ENCODE measurements at regions not wholly inside any gene's neighbourhood (a gene's known extent, or its start where the extent isn't known, plus 50 kb on each side); places are given as distances from the start of the nearest gene placed in this dataset.

DNA sequence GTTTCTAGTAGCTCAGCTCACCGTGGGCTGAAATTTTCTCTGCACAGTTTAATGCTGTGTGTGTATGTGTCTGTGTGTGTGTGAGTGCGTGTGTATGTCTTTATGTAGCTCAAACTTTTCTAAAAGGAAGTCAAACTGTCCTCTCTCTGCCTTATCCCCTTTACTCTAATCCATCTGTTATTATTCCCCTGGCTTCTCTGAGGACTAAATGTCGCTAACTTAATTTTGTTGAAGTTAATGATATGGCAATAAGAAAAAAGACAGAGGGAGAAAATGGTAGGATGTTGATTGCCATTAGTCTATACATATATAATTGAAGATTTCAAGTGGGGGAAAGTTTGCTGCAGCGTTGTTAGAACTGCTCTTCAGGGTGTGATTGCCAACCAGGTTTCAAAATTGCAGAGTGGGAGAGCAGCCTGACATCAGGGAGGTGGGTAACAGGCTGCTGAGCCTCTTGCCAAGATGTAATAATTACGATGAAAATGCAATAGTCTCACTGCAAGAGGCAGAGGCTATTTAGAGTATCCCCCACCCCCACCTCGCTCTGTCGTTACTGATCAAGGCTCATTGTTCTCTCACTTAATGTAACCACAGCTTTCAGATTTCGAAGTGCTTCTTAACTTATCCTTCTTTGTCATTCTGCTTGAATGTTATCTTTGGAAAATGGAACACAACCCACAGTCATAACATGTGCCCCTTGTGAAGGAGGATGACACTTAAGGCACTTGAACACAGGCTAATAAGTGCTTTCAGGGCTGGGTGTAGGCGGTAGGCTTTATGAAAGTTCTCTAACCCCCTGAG is 559.0 kb upstream of the PLXNA2 start:
- Histone ChIP-seq H3K27ac (ENCODE audit: low read depth) (no peak overlapping the region), H2AFZ (peak overlapping the region; percentile 85; the same call in 1 of the 2 replicates), H3K4me2 (no peak overlapping the region), H4K20me1 (replicated peaks; ENCODE audit: insufficient read depth) (no peaks in the 10 kb centered on the region), H3K4me3 (no peak overlapping the region), H3K4me1 (ENCODE audit: insufficient read depth) (peaks cover 28% of the 10 kb centered on the region), H3K79me2 (replicated peaks; ENCODE audit: insufficient read depth) (no peaks in the 10 kb centered on the region), H3K36me3 (ENCODE audit: insufficient read depth) (no peaks in the 10 kb centered on the region), H3F3A (replicated peaks; ENCODE audit: low read depth) (no peaks in the 10 kb centered on the region), H3K9me2 (ENCODE audit: insufficient read depth) (peaks cover 5% of the 10 kb centered on the region; the same call in 1 of the 2 replicates), H3K27me3 (ENCODE audit: insufficient read depth) (no peaks in the 10 kb centered on the region)
- DNase-seq (ENCODE audit: low spot score): no peak
- Mint-ChIP-seq H3K4me3 (no peak overlapping the region), H3K27ac (no peak overlapping the region), H3K4me1 (peaks cover 39% of the 10 kb centered on the region), H3K9me3 (no peaks in the 10 kb centered on the region; the same call in 2 of the 3 replicates), H3K27me3 (ENCODE audit: insufficient read depth, low read depth, poor library complexity) (peaks cover 2% of the 10 kb centered on the region), H3K36me3 (ENCODE audit: low read depth) (no peaks in the 10 kb centered on the region; the same call in 2 of the 3 replicates)
- ATAC-seq: no peak
- TF ChIP-seq, protein P1, sequence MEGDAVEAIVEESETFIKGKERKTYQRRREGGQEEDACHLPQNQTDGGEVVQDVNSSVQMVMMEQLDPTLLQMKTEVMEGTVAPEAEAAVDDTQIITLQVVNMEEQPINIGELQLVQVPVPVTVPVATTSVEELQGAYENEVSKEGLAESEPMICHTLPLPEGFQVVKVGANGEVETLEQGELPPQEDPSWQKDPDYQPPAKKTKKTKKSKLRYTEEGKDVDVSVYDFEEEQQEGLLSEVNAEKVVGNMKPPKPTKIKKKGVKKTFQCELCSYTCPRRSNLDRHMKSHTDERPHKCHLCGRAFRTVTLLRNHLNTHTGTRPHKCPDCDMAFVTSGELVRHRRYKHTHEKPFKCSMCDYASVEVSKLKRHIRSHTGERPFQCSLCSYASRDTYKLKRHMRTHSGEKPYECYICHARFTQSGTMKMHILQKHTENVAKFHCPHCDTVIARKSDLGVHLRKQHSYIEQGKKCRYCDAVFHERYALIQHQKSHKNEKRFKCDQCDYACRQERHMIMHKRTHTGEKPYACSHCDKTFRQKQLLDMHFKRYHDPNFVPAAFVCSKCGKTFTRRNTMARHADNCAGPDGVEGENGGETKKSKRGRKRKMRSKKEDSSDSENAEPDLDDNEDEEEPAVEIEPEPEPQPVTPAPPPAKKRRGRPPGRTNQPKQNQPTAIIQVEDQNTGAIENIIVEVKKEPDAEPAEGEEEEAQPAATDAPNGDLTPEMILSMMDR (conservative IDR thresholded peaks at IDR 0.05; ENCODE audit: low read depth in 2 of 2): no peak
- TF ChIP-seq ZNF331 (CRISPR knock-in tag; IDR thresholded peaks at IDR 0.05; ENCODE audit: low read depth) (no peak), STAT1 (IDR thresholded peaks at IDR 0.05; ENCODE audit: unreplicated experiment) (no peak), ZNF114 (CRISPR knock-in tag; IDR thresholded peaks at IDR 0.05) (no peak)
- TF ChIP-seq, protein P2, sequence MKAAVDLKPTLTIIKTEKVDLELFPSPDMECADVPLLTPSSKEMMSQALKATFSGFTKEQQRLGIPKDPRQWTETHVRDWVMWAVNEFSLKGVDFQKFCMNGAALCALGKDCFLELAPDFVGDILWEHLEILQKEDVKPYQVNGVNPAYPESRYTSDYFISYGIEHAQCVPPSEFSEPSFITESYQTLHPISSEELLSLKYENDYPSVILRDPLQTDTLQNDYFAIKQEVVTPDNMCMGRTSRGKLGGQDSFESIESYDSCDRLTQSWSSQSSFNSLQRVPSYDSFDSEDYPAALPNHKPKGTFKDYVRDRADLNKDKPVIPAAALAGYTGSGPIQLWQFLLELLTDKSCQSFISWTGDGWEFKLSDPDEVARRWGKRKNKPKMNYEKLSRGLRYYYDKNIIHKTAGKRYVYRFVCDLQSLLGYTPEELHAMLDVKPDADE (IDR thresholded peaks at IDR 0.05): no peak
- TF ChIP-seq, protein P3, sequence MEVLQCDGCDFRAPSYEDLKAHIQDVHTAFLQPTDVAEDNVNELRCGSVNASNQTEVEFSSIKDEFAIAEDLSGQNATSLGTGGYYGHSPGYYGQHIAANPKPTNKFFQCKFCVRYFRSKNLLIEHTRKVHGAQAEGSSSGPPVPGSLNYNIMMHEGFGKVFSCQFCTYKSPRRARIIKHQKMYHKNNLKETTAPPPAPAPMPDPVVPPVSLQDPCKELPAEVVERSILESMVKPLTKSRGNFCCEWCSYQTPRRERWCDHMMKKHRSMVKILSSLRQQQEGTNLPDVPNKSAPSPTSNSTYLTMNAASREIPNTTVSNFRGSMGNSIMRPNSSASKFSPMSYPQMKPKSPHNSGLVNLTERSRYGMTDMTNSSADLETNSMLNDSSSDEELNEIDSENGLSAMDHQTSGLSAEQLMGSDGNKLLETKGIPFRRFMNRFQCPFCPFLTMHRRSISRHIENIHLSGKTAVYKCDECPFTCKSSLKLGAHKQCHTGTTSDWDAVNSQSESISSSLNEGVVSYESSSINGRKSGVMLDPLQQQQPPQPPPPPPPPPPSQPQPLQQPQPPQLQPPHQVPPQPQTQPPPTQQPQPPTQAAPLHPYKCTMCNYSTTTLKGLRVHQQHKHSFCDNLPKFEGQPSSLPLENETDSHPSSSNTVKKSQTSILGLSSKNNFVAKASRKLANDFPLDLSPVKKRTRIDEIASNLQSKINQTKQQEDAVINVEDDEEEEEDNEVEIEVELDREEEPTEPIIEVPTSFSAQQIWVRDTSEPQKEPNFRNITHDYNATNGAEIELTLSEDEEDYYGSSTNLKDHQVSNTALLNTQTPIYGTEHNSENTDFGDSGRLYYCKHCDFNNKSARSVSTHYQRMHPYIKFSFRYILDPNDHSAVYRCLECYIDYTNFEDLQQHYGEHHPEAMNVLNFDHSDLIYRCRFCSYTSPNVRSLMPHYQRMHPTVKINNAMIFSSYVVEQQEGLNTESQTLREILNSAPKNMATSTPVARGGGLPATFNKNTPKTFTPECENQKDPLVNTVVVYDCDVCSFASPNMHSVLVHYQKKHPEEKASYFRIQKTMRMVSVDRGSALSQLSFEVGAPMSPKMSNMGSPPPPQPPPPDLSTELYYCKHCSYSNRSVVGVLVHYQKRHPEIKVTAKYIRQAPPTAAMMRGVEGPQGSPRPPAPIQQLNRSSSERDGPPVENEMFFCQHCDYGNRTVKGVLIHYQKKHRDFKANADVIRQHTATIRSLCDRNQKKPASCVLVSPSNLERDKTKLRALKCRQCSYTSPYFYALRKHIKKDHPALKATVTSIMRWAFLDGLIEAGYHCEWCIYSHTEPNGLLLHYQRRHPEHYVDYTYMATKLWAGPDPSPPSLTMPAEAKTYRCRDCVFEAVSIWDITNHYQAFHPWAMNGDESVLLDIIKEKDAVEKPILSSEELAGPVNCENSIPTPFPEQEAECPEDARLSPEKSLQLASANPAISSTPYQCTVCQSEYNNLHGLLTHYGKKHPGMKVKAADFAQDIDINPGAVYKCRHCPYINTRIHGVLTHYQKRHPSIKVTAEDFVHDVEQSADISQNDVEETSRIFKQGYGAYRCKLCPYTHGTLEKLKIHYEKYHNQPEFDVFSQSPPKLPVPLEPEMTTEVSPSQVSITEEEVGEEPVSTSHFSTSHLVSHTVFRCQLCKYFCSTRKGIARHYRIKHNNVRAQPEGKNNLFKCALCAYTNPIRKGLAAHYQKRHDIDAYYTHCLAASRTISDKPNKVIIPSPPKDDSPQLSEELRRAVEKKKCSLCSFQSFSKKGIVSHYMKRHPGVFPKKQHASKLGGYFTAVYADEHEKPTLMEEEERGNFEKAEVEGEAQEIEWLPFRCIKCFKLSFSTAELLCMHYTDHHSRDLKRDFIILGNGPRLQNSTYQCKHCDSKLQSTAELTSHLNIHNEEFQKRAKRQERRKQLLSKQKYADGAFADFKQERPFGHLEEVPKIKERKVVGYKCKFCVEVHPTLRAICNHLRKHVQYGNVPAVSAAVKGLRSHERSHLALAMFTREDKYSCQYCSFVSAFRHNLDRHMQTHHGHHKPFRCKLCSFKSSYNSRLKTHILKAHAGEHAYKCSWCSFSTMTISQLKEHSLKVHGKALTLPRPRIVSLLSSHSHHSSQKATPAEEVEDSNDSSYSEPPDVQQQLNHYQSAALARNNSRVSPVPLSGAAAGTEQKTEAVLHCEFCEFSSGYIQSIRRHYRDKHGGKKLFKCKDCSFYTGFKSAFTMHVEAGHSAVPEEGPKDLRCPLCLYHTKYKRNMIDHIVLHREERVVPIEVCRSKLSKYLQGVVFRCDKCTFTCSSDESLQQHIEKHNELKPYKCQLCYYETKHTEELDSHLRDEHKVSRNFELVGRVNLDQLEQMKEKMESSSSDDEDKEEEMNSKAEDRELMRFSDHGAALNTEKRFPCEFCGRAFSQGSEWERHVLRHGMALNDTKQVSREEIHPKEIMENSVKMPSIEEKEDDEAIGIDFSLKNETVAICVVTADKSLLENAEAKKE (CRISPR knock-in tag; IDR thresholded peaks at IDR 0.05): no peak

All from GM23338 (cell line).